HEK293 (cell line): ENCODE measurements at regions not wholly inside any gene's neighbourhood (a gene's known extent, or its start where the extent isn't known, plus 50 kb on each side); places are given as distances from the start of the nearest gene placed in this dataset.

Experiments
- CTCF ChIA-PET: fragments of 350-600 bp; formaldehyde crosslinking; extraction: SDS; loops from one replicate; lab custom pipeline; 2021; ENCODE audit warnings: antibody characterized with exemption; lab: Yijun Ruan, JAX
- POLR2A ChIA-PET: fragments of 300-600 bp; formaldehyde crosslinking; extraction: SDS; loops from one replicate; lab custom pipeline; 2020; ENCODE audit warnings: antibody characterized with exemption, inconsistent platforms; lab: Yijun Ruan, JAX
- H3K27ac ChIP-seq: fragments of 200-500 bp; sonication (Bioruptor generic); 2 replicates; pipeline ENCODE4 v1.5.1; 2014; ENCODE audit warnings: low read depth, low read length, control low read depth, inconsistent platforms; ENCODE audit errors: extremely low read depth
- H3K36me3 ChIP-seq, 2 experiments: fragments of 200-500 bp in 1 of 2; sonication (Bioruptor generic) in 1 of 2; 1 replicate in 1 of 2; 2 replicates in 1 of 2; pipeline ENCODE4 v1.5.1; 2014 to 2017; ENCODE audit warnings: inconsistent platforms in 2 of 2, low read length in 2 of 2; ENCODE audit not compliant: control insufficient read depth in 2 of 2, insufficient read depth in 1 of 2
- H3K4me1 ChIP-seq: fragments of 200-500 bp; sonication (Bioruptor generic); 2 replicates; pipeline ENCODE4 v1.5.1; 2014; ENCODE audit warnings: mild to moderate bottlenecking, low read length, inconsistent platforms; ENCODE audit not compliant: control insufficient read depth, insufficient read depth
- H3K4me3 ChIP-seq: 2 replicates; pipeline ENCODE4 v1.5.1; 2011; ENCODE audit warnings: low read depth, mild to moderate bottlenecking, control low read depth, low read length, moderate library complexity
- H3K9me3 ChIP-seq: fragments of 200-500 bp; sonication (Bioruptor generic); 2 replicates; pipeline ENCODE4 v1.5.1; 2014; ENCODE audit warnings: low read depth, low read length, inconsistent platforms; ENCODE audit not compliant: control insufficient read depth, insufficient read depth
- HIC1 ChIP-seq: fragments of 450-650 bp; formaldehyde crosslinking; IDR thresholded peaks from 2 replicates; pipeline ENCODE4 v1.5.1; 2016; ENCODE audit warnings: missing biosample characterization, missing genetic modification characterization
- KLF8 ChIP-seq: fragments of 450-650 bp; formaldehyde crosslinking; IDR thresholded peaks from 2 replicates; pipeline ENCODE4 v1.5.1; 2016; ENCODE audit warnings: missing biosample characterization, missing genetic modification characterization
- OVOL3 ChIP-seq: fragments of 450-650 bp; formaldehyde crosslinking; IDR thresholded peaks from 2 replicates; pipeline ENCODE4 v1.5.1; 2016; ENCODE audit warnings: missing biosample characterization, missing genetic modification characterization
- SCRT1 ChIP-seq: fragments of 450-650 bp; formaldehyde crosslinking; IDR thresholded peaks from 2 replicates; pipeline ENCODE4 v1.5.1; 2016; ENCODE audit warnings: missing biosample characterization, missing genetic modification characterization, borderline replicate concordance
- SP2 ChIP-seq: fragments of 450-650 bp; formaldehyde crosslinking; IDR thresholded peaks from 2 replicates; pipeline ENCODE4 v1.5.1; 2016; ENCODE audit warnings: missing biosample characterization, missing genetic modification characterization
- WT1 ChIP-seq: fragments of 450-650 bp; formaldehyde crosslinking; IDR thresholded peaks from 2 replicates; pipeline ENCODE4 v1.5.1; 2016; ENCODE audit warnings: missing biosample characterization, missing genetic modification characterization
- ZBTB10 ChIP-seq: fragments of 450-650 bp; formaldehyde crosslinking; IDR thresholded peaks from 2 replicates; pipeline ENCODE4 v1.5.1; 2016; ENCODE audit warnings: missing biosample characterization, missing genetic modification characterization
- ZFHX2 ChIP-seq: fragments of 450-650 bp; formaldehyde crosslinking; conservative IDR thresholded peaks from 2 replicates; pipeline ENCODE4 v1.5.1; 2016; ENCODE audit warnings: missing biosample characterization, missing genetic modification characterization
- ZFP37 ChIP-seq: fragments of 450-650 bp; formaldehyde crosslinking; IDR thresholded peaks from 2 replicates; pipeline ENCODE4 v1.5.1; 2016; ENCODE audit warnings: missing biosample characterization, missing genetic modification characterization
- ZIC2 ChIP-seq: fragments of 450-650 bp; formaldehyde crosslinking; IDR thresholded peaks from 2 replicates; pipeline ENCODE4 v1.5.1; 2016; ENCODE audit warnings: missing biosample characterization, missing genetic modification characterization
- ZNF121 ChIP-seq: fragments of 450-650 bp; formaldehyde crosslinking; IDR thresholded peaks from 2 replicates; pipeline ENCODE4 v1.5.1; 2016; ENCODE audit warnings: missing biosample characterization, missing genetic modification characterization
- ZNF157 ChIP-seq: fragments of 450-650 bp; formaldehyde crosslinking; IDR thresholded peaks from 2 replicates; pipeline ENCODE4 v1.5.1; 2016; ENCODE audit warnings: missing biosample characterization, missing genetic modification characterization
- ZNF2 ChIP-seq: fragments of 450-650 bp; formaldehyde crosslinking; IDR thresholded peaks from 2 replicates; pipeline ENCODE4 v1.5.1; 2016; ENCODE audit warnings: missing biosample characterization, missing genetic modification characterization
- ZNF214 ChIP-seq: fragments of 450-650 bp; formaldehyde crosslinking; IDR thresholded peaks from 2 replicates; pipeline ENCODE4 v1.5.1; 2017; ENCODE audit warnings: missing biosample characterization, mild to moderate bottlenecking, missing genetic modification characterization, borderline replicate concordance
- ZNF26 ChIP-seq: fragments of 450-650 bp; formaldehyde crosslinking; IDR thresholded peaks from 2 replicates; pipeline ENCODE4 v1.5.1; 2016; ENCODE audit warnings: missing biosample characterization, missing genetic modification characterization
- ZNF561 ChIP-seq: fragments of 450-650 bp; IDR thresholded peaks from 2 replicates; pipeline ENCODE4 v1.5.1; 2018; ENCODE audit warnings: missing biosample characterization, missing genetic modification characterization, borderline replicate concordance
- ZXDB ChIP-seq: fragments of 450-650 bp; formaldehyde crosslinking; IDR thresholded peaks from 2 replicates; pipeline ENCODE4 v1.5.1; 2016; ENCODE audit warnings: missing biosample characterization, missing genetic modification characterization
- TF ChIP-seq, protein P1 (sequence below): fragments of 450-650 bp; formaldehyde crosslinking; conservative IDR thresholded peaks from 2 replicates; pipeline ENCODE4 v1.5.1; 2016; ENCODE audit warnings: low read depth, missing biosample characterization, missing genetic modification characterization
- TF ChIP-seq, protein P2 (sequence below): fragments of 450-650 bp; formaldehyde crosslinking; IDR thresholded peaks from 2 replicates; pipeline ENCODE4 v1.5.1; 2017; ENCODE audit warnings: missing biosample characterization, missing genetic modification characterization

GRCh38 chr1:9181176-9181906 lies 52.4 kb upstream of the GPR157 start (continued):
- 0 out of 2 replicates have a peak, but pooled peaks have one; percentile 18 for TF ChIP-seq ZNF2 (tag by site-specific recombination)

GRCh38 chr1:9181990-9182783 lies 52.4 kb upstream of the H6PD start:
- CTCF ChIA-PET, result interaction anchor here (0.7 to 1.0 kb wide), 3 partner anchors 8 to 257 kb away, joined by 3 read pairs; no protein-coding TSS in a partner anchor
- Histone ChIP-seq H3K4me1 (peaks cover 9% of the 10 kb centered on the region; the same call in 1 of the 2 replicates), H3K36me3 (peaks cover 5 to 58% of the 10 kb centered on the region in 2 experiments; a peak in 2 of 3 replicates), H3K9me3 (no peaks in the 10 kb centered on the region), H3K27ac (peak overlapping the region; percentile 97), H3K4me3 (peak overlapping the region; percentile 86)
- POLR2A ChIA-PET, result interaction anchor here (0.6 to 0.8 kb wide), 2 partner anchors 19 to 41 kb away, joined by 3 to 5 read pairs; no protein-coding TSS in a partner anchor
- TF ChIP-seq SP2 (no peak), KLF8 (tag by site-specific recombination) (peak; percentile 41; the same call in 1 of the 2 replicates), ZBTB10 (tag by site-specific recombination) (peak; percentile 37; the same call in 1 of the 2 replicates), ZNF214 (tag by site-specific recombination) (no peak), ZNF157 (tag by site-specific recombination) (no peak), ZNF561 (0 out of 2 replicates have a peak, but pooled peaks have one; percentile 41), ZFP37 (tag by site-specific recombination) (0 out of 2 replicates have a peak, but pooled peaks have one; percentile 74), WT1 (tag by site-specific recombination) (0 out of 2 replicates have a peak, but pooled peaks have one; percentile 33), ZNF121 (0 out of 2 replicates have a peak, but pooled peaks have one; percentile 29), SCRT1 (tag by site-specific recombination) (no peak), ZNF26 (tag by site-specific recombination) (no peak), ZIC2 (tag by site-specific recombination) (peak; percentile 44; the same call in 1 of the 2 replicates), ZXDB (tag by site-specific recombination) (peak; percentile 53; the same call in 1 of the 2 replicates), HIC1 (tag by site-specific recombination) (peak; percentile 77), ZFHX2 (tag by site-specific recombination) (peak; percentile 80), OVOL3 (tag by site-specific recombination) (no peak), ZNF2 (tag by site-specific recombination) (peak; percentile 38)
- TF ChIP-seq, protein P1, sequence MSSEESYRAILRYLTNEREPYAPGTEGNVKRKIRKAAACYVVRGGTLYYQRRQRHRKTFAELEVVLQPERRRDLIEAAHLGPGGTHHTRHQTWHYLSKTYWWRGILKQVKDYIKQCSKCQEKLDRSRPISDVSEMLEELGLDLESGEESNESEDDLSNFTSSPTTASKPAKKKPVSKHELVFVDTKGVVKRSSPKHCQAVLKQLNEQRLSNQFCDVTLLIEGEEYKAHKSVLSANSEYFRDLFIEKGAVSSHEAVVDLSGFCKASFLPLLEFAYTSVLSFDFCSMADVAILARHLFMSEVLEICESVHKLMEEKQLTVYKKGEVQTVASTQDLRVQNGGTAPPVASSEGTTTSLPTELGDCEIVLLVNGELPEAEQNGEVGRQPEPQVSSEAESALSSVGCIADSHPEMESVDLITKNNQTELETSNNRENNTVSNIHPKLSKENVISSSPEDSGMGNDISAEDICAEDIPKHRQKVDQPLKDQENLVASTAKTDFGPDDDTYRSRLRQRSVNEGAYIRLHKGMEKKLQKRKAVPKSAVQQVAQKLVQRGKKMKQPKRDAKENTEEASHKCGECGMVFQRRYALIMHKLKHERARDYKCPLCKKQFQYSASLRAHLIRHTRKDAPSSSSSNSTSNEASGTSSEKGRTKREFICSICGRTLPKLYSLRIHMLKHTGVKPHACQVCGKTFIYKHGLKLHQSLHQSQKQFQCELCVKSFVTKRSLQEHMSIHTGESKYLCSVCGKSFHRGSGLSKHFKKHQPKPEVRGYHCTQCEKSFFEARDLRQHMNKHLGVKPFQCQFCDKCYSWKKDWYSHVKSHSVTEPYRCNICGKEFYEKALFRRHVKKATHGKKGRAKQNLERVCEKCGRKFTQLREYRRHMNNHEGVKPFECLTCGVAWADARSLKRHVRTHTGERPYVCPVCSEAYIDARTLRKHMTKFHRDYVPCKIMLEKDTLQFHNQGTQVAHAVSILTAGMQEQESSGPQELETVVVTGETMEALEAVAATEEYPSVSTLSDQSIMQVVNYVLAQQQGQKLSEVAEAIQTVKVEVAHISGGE, result no peak
- TF ChIP-seq, protein P2, sequence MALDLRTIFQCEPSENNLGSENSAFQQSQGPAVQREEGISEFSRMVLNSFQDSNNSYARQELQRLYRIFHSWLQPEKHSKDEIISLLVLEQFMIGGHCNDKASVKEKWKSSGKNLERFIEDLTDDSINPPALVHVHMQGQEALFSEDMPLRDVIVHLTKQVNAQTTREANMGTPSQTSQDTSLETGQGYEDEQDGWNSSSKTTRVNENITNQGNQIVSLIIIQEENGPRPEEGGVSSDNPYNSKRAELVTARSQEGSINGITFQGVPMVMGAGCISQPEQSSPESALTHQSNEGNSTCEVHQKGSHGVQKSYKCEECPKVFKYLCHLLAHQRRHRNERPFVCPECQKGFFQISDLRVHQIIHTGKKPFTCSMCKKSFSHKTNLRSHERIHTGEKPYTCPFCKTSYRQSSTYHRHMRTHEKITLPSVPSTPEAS, result no peak
